ENCODE measurements at regions not wholly inside any gene's neighbourhood (a gene's known extent, or its start where the extent isn't known, plus 50 kb on each side); places are given as distances from the start of the nearest gene placed in this dataset.

DNA sequence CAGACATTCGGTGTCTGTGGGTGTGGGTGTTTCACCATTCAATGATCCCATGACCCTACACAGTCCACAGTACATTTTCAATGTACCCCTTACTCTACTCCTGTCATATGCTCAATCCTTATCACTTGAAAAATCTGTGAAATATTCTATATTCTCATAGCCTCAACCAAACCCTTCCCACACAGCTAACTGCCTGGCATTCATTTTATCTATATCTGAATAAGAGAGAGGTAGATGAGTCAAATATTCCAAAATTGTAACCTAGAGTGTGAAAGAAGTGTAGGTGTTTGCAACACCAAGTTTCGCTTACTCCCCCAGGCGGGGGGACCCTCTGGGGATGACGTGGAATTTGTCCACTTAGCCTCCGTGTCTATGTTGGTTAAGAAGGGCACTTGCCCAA lies 354.8 kb downstream of the ETS1 start:
- no peak for DNase-seq (ENCODE audit: extremely low read depth, low read depth, low spot score)

DNA sequence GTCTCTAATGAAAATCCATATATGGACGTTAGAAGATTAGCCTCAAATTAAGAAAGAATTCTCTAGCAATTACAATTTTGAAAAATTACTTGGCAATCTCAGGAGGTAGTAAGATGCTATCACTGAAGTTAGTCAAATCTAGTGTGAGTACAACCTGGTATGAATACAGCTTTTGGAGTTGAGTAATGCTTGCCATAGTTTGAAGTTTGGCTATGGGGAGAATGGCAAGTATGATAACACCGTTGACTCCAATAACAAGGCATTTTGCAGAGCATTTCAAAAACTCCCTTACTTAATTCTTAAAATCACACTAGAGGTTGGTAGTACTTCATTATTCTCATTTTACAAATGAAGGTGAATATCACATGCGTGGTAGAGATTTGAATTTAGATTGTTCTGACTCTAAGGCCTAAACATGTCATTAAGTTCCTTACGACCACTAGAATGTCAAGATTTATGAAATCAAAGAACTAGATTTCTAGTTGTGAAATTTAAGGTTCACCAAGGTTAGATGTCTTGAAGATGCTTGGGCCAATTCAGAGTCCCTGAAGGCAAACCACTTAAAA lies 355.4 kb downstream of the ETS1 start:
- no peak for DNase-seq (ENCODE audit: extremely low read depth, low read depth, low spot score)

DNA sequence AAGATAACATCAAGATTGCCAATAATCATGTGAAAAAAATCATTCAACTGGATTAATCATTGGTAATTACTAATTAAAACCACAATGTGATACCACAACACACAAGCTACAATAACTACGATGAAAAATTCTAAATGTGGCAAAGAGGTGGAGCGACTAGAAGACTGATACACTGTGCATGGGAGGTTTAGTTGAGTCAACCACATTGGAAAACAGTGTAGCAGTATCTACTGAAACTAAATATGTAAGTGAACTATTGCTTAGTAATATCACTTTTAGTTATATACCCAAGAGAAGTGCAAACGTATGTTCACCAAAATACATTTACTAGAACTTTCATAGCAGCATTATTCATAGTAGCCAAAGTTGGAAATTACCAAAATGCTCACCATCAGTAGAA lies 359.9 kb downstream of the ETS1 start:
- no peak for DNase-seq (ENCODE audit: extremely low read depth, low read depth, low spot score)

DNA sequence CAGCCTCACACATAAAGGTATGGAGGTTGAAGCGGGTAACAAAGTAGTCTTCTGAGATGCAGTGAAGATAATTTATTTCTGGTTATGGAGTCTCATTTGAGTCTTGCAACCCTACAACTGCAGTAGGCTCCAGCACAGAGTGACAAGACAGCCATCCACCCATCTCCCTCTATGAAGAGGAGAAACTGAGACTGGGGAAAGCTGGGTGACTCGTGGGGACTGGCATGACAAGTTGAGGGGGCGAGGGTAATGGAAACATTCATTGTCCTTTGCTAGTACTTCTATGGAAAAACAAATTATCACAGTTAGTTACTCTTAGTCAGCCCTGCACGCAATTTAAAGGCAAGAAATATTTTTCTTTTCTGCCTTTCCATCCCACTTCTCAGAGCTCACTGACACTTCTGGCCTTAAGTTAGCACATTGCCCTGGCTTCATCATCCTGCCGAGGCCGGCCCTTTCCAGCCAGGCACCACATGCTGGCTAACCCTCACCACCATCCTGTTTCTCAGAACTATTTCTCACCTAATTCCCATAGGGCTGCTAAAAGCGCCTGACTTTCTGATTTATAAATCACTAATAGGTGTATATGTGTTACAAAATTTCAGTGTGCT lies 361.1 kb downstream of the ETS1 start:
- no peak for DNase-seq (ENCODE audit: extremely low read depth, low read depth, low spot score)

DNA sequence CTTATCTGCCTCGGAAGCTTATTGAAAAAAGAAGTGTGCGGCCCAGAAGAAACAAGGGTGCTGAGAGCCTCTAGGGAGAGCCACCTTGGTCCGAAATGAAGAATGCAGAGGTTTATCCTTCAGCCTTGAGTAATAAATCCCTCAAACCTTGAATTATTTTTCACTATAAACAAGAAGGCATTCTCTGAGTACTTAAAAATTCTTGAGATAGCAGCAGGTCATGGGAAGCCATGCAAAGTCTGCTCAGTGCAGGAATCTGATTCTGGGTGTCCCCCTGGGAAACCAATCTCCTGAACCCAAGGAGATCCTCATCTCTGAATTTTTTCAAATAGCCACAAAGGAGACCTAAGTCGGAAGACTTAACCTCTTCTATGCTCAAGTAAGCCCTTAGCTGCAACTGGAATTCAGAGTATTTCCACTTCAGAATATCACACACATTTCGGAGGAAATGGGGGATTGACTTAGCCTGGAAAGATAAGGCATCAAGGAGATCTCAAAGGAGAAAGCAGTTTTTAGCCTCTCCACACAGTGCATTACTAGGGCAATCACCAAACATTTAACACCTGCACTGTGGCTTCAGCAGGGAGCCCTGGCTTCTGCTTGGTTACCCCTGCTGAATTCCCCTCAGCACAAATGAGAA lies 365.0 kb downstream of the ETS1 start:
- DNase-seq (ENCODE audit: extremely low read depth, low read depth, low spot score), result no peak

DNA sequence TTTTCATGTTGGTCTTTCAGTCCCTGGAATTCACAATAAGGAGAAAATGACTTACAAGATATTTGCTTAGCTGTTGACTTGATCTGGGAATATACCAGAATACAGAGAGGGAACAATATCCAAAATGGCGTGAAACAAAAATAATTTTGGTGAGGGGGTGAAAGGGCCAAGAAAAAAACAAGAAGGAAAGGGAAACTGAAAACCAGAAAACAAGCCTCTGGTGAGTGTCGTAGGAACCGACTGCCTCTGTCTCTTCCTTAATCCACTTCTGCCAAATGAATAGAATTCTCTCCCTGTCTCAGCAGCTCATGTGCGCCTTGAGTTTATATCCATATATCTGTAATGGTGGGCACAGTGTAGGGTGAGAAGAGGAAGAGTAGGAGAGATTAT lies 367.6 kb downstream of the ETS1 start:
- DNase-seq (ENCODE audit: extremely low read depth, low read depth, low spot score), result no peak

DNA sequence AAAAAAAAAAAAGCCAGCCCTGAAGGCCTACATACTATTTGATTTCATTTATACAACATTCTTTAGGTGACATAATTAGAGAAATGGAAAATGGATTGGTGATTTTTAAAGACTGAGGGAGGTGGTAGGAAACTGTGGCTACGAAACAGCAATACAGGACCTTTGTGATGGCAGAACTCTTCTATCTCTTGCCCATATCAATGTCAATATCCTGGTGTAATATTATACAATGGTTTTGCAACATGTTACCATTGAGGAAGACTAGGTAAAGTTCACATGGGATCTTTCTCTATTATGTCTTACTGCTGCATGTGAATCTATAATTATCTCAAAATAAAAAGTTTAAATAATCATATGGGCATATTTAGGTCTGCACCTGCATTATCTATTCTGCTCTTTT lies 371.2 kb downstream of the ETS1 start:
- no peak for DNase-seq (ENCODE audit: extremely low read depth, low read depth, low spot score)

DNA sequence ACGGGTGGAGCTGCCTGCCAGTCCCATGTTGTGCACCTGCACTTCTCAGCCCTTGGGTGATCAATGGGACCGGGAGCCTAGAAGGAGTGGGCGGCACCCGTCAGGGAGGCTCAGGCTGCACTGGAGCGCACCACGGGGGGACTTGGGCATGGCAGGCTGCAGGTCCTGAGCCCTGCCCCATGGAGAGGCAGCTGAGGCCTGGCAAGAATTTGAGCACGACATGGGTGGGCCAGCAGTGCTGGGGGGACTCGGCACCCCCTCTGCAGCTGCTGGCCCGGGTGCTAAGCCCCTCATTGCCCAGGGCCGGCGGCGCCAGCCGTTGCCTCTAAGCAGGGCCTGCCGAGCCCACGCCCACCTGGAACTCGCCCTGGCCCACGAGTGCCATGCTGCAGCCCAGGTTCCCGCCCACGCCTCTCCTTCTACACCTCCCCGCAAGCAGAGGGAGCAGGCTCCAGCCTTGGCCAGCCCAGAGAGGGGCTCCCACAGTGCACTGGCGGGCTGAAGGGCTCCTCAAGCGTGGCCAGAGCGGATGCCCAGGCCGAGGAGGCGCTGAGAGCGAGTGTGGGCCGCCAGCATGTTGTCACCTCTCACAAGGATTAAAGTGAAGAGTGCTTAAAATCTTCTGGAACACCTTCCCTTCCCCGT lies 372.0 kb downstream of the ETS1 start:
- no peak for DNase-seq (ENCODE audit: extremely low read depth, low read depth, low spot score)

DNA sequence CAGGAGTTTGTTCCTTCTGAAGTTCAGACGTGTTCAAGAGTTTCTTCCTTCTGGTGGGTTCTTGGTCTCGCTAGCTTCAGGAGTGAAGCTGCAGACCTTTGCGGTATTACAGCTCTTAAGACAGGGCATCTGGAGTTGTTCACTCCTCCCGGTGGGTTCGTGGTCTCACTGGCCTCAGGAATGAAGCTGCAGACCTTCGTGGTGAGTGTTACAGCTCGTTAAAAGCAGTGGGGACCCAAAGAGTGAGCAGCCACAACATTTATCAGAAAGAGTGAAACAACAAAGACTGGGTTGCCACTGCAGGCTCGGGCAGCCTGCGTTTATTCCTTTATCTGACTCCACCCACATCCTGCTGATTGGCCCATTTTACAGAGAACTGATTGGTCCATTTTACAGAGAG lies 373.1 kb downstream of the ETS1 start:
- no peak for DNase-seq (ENCODE audit: extremely low read depth, low read depth, low spot score)

DNA sequence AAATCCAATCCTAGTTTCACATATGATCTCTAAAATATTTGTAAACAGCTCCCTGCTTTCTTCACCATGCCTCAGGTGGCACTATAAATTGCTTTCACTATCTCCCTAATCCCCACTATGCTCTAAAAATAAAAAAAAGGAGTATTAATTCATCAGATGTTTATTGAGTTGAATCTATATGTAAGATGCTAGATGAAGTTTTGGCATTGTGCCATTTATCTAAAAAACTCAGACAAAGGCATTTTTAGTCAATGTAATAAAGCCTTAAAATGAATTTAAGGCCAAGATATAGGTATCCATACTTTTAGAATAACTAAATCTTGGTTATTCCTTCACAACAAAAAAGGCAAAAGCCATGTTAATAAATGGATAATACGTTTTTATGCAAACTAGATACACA lies 373.9 kb downstream of the ETS1 start:
- no peak for DNase-seq (ENCODE audit: extremely low read depth, low read depth, low spot score)

DNA sequence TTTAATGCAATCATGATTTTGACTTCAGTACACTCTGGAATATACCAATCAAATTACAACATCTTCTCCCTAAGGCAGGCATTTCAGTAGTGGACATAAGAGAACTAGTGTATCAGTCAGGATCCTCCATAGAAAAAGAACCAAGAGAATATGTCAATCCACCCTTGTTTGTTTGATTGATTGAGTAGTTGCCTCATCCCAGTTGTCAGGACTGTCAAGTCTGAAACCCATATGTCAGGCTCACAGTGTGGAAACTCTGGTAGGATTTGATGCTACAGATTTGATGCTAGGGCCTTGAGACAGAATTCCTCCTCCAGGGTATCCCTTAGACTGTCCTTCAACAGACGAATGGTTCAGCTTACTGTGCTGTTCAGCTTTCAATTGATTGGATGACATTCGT lies 375.0 kb downstream of the ETS1 start:
- no peak for DNase-seq (ENCODE audit: extremely low read depth, low read depth, low spot score)

DNA sequence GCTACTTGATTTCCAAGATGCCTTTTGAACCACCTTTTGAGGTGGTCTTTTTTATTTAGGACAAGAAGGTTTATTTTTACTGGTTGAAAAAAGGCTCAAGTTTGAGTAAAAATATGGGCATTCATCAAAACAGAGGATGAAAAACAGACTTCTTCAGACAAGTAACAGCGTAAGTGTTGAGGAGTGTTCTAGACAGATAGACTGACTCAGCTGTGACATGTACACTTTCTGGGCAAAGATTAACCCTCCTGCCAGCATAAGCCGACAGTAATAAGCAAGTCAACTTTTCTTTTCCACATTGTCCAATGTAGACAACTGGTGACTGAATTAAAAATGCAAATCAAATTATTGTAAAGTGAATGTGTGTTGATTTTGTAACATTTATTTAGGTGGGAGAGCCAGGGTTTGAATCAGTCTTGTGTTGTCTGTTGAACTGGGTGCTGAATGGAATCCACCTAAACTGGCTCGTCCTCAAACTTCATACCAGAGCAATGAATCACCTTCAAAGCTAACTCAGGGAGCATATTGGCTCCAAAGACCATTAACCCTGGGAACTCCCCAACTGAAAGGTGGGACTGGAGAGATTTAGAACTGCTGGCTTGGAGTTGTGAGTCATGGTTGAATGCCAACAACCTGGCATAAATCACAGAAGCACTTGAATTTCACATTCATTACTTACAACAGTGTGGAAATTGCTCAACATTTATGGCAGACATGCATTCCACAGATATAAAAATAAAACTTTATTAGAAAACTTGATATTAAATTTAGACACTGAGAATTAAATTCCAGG lies 377.0 kb downstream of the ETS1 start:
- peak; percentile 99 for DNase-seq (ENCODE audit: extremely low read depth, low read depth, low spot score)

DNA sequence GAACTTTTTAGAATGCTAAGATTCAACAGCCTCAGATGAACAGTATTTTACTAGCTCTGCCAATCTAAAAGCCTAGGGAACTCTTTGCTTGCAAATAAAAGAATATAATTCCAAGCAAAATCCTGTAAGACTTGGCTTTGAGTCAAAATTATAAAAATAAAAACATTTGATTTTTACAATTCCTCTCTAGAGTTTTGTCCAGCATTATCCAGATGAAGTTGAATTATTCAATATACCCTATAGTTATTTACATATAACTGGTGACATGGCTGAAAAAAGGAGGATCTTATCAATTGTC lies 378.3 kb downstream of the ETS1 start:
- DNase-seq (ENCODE audit: extremely low read depth, low read depth, low spot score), result no peak

DNA sequence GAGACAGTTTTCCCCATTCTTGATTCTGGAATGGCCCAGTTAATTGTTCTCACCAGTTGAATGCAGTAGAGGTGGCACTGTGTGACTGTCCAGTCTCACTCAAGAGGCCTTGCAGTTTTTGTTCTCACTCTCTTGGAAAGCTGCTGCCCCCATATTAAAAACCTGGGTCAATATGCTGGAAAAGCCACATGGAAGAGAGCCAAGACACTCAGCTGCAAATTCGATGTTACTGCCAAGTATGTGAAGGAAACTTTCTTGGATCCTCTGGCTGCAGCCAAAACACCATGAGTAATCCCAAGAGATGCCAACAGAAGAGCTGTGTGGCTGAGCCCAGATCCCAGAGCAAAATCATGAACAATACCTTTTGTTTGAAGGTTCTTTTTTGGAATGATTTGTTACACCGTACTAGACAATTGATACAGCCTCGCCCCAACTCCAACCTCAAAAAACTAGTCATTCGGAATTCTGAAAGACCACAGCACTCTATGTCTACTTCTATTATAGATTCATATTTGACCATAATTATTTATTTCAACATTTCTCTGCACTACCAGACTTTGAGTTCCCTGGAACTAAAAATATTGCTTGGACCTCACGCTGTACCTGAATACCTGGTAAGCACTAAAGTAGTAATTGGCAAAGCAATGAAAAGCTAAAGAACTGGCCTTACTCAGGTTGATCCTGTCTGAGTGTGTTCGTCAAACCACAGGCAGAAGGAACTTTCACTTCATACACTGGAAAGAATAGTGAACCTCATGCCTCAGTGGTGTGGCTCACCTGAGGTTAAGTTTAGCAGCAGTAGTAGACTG lies 378.8 kb downstream of the ETS1 start:
- peak; percentile 94 for DNase-seq (ENCODE audit: extremely low read depth, low read depth, low spot score)

DNA sequence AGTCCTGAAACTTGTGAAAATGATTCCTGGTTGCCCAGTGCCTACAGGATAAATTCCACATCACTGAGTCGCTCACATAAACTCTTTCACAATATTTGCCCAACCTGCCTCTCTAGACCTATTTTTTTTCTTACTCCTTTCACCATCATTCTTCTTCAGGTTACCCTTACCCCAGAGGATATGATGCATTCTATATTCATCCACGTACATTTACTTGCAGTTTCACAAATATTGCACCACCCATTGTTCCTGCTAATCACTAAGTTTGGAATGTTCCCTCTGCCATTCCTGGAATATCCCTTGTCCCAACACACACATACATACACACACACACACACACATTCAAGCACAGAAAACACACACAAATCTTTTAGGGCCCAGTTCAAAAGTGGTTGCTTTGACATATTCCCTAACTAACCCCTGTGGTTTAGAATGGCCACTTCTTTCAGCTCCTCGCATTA lies 379.5 kb downstream of the ETS1 start:
- DNase-seq (ENCODE audit: extremely low read depth, low read depth, low spot score), result peak; percentile 90

DNA sequence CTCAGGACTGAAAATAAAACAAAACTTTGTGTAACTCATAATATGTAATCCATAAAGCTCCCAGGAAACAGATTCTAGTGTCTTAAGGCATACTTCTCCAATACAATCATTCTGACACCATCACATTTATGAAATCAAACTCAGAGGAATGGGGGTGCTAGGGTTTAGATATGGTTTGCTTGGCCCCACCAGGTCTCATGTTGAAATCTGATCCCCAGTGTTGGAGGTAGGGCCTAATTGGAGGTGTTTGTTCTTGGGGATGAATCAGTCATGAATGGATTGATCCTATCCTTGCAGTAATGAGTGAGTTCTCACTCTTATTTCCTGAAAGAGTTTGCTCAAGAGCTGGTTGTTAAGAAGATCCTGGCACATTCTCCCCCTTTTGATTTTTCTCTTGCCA lies 380.9 kb downstream of the ETS1 start:
- no peak for DNase-seq (ENCODE audit: extremely low read depth, low read depth, low spot score)

DNA sequence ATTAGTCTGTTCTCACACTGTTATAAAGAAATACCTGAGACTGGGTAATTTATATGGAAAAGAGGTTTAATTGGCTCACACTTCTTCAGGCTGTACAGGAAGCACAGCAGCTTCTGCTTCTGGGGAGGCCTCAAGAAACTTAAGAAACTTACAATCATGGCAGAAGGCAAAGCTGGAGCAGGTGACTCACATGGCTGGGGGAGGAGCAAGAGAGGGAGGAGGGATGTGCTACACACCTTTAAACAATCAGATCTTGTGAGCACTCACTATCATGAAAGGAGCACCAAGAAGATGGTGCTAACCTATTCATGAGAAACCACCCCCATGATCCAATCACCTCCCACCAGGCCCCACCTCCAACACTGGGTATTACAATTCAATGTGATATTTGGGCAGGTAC lies 381.6 kb downstream of the ETS1 start:
- no peak for DNase-seq (ENCODE audit: extremely low read depth, low read depth, low spot score)

DNA sequence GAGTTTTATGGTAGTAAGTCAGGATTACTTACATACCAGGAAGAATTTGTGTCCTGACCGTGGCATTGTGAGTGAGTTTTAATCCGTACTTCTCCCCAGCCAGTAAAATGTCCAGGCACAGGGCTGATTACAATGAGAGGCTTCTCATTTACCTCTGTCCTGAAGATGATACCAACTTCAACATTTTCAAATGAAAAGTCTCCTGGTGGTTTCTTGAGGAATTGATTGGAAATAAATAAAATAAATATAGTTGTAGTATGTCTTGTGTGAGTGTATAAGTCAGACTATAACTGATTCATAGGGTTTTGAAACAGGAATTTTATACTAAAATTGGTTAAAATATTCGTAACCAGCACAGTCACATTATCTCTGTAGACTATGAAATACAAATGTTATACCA lies 382.5 kb downstream of the ETS1 start:
- no peak for DNase-seq (ENCODE audit: extremely low read depth, low read depth, low spot score)

DNA sequence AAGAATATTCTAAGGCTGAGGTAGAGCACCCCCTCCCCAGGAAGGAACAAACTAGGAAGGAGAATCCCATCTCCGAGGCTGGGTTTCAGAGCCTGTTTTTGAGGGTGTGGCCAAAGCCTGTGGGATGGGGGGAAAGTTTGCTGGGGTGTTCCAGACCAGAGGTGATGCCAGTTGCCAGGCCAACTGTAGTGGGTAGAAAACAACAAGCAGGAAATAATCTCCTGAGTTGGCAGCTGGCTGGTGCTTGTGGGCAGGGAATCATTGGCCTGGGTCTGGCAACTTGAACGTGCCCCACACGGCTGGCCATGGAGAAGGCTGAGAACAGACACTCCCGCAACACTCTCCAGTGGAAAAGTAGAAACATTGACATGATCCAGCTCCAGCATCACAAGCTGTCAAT lies 385.6 kb downstream of the ETS1 start:
- no peak for DNase-seq (ENCODE audit: extremely low read depth, low read depth, low spot score)

DNA sequence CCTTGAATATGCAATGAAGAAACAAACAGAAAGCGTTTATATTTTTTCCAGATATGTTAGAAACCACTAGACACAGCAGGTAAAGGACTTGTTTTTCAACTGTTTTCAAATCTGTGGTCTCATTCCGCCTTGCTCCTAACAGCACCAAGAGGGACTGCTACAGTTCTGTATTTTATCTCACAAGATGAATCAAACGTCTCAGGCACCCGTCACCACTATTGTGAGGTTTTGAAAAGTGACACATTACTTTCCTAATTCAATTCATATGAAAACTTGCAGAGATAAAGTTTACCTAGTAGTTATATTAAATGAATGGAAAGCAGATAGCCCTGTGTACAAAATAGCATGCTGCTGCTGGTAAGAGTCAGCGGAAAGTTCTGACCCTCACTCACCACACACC lies 386.3 kb downstream of the ETS1 start:
- DNase-seq (ENCODE audit: extremely low read depth, low read depth, low spot score), result no peak

DNA sequence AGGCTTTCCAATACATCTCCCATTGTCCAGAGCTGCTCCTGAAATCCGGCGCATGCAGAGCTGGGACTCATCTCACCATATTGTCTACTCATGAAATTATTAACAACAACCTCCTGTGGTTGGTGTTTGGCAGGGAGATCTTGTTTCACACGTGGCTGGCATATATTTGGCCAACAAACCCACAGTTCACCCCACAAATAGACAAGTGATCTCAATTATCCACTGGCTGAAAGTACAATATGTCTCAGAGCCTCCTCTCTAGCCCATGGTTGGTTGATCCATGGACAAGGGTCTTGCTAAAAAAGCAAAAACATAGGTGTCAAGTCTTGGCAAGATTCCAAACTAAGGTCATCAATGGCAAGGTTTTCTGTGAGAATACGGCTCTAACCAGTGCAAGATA lies 386.9 kb downstream of the ETS1 start:
- DNase-seq (ENCODE audit: extremely low read depth, low read depth, low spot score), result no peak
